Ascending aorta (tissue), 2 donors: ENCODE measurements at regions not wholly inside any gene's neighbourhood (a gene's known extent, or its start where the extent isn't known, plus 50 kb on each side); places are given as distances from the start of the nearest gene placed in this dataset.

Experiments used
- DNase-seq, 2 donors: peaks; one replicate each; pipeline ENCODE4 v3.0.0-alpha.2; 2019; ENCODE audit warnings: low spot score in 2 of 2
- H3K27ac ChIP-seq, 2 donors: fragments of 200-600 bp; sonication (generic); one replicate each; pipeline ENCODE4 v1.5.1; 2016 to 2017; ENCODE audit warnings: mild to moderate bottlenecking in 1 of 2
- H3K27me3 ChIP-seq: fragments of 200-600 bp; sonication (generic); one replicate; pipeline ENCODE4 v1.5.1; 2017
- H3K36me3 ChIP-seq, 2 donors: fragments of 200-600 bp; sonication (generic); one replicate each; pipeline ENCODE4 v1.5.1; 2016
- H3K4me1 ChIP-seq, 2 donors: fragments of 200-600 bp; sonication (generic); one replicate each; pipeline ENCODE4 v1.5.1; 2016 to 2017; ENCODE audit warnings: mild to moderate bottlenecking in 1 of 2
- H3K4me3 ChIP-seq, 2 donors: fragments of 200-600 bp; sonication (generic); one replicate each; pipeline ENCODE4 v1.5.1; 2016 to 2017; ENCODE audit warnings: mild to moderate bottlenecking in 1 of 2
- H3K9me3 ChIP-seq, 2 donors: fragments of 200-600 bp; sonication (generic); one replicate each; pipeline ENCODE4 v1.5.1; 2016
- CTCF ChIP-seq, 3 experiments: fragments of 200-600 bp in 2 of 3; fragments of 450-650 bp in 1 of 3; sonication (generic) in 2 of 3; IDR thresholded peaks; one replicate each; pipeline ENCODE4 v1.5.1; 2016 to 2019; ENCODE audit warnings: antibody characterized with exemption in 3 of 3, mild to moderate bottlenecking in 1 of 3, moderate library complexity in 1 of 3
- intact Hi-C: fragments of 100-400 bp; cut with DNase I; formaldehyde crosslinking; loops from one replicate; pipeline ENCODE4 v1.15.1; 2023

GRCh38 chr15:31975830-31976229 lies 54.5 kb upstream of the CHRNA7 start:
- intact Hi-C loops, result no loop called here
- no peak for DNase-seq
- Histone ChIP-seq H3K4me1 (no peaks in the 10 kb centered on the region), H3K4me3 (no peak overlapping the region), H3K36me3 (no peaks in the 10 kb centered on the region), H3K9me3 (no peaks in the 10 kb centered on the region), H3K27ac (no peak overlapping the region), H3K27me3 (no peaks in the 10 kb centered on the region)
- no peak for TF ChIP-seq CTCF (IDR thresholded peaks at IDR 0.05)

DNA sequence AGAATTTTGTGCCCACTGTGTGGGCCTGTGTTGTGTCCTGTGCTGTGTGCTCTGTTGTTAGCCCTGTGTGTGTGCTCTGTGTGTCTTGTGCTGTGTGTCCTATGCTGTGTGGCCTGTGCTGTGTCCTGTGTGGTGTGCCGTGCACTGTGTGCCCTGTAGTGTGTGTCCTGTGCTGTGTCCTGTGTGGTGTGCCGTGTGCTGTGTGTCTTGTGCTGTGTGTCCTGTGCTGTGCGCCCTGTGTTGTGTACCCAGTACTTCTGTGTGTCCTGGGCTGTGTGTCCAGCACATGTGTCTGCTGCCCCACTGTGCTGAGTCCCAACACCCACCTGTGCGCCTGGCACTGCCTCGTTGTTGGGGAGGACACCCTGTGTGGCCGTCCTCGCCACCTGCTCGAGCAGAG lies 53.2 kb upstream of the CHRNA7 start:
- Histone ChIP-seq H3K27me3 (no peaks in the 10 kb centered on the region), H3K4me1 (no peaks in the 10 kb centered on the region), H3K36me3 (no peaks in the 10 kb centered on the region), H3K4me3 (no peak overlapping the region), H3K9me3 (no peaks in the 10 kb centered on the region), H3K27ac (no peak overlapping the region)
- no peak for TF ChIP-seq CTCF (IDR thresholded peaks at IDR 0.05)
- no peak for DNase-seq
- intact Hi-C loops, result no loop called here

DNA sequence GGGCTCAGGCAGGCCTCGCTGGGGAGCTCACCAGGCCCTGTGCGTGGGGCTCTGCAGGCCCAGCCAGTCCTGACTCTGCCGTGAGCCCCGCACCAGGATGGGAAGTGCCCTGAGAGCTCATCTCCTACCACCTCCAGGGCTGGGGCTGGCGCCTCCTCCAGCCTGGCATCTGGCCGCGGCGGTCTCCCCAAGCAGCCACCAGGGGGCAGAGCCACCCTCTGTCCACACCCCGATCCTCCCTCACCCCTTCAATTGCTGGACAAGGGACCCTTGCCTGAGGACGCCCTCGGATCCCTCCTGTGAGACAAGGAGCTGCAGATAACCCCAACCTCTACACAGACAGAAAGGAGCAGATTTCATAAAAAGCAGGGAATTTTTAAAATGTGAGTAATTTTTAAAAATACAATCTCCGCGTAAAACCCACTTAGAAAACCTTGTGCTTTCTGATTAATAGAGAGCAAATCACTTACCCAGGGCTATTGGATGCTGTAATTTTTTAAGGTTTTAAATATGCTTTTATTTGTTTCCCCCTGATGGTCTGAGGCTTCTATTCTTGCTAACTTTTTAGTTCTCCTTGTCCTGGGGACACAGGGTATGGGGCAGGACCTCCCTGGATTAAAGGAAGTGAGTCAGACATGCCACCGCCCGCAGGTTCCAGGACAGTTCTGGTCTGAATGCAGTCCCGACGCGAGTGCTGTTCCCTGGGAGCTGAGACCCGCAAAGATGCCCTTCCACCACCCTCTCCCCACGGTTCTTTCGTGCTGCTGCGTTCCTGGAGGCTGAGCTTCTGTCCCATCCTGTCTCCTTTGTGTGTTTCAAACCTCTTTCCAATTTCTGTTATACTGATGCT lies 52.3 kb upstream of the CHRNA7 start:
- Histone ChIP-seq H3K9me3 (no peaks in the 10 kb centered on the region), H3K27ac (no peak overlapping the region), H3K27me3 (no peaks in the 10 kb centered on the region), H3K36me3 (no peaks in the 10 kb centered on the region), H3K4me1 (no peaks in the 10 kb centered on the region), H3K4me3 (no peak overlapping the region)
- DNase-seq, result no peak
- intact Hi-C loops, result no loop called here
- peak; percentile 26 to 60 (median 38) for TF ChIP-seq CTCF (IDR thresholded peaks at IDR 0.05)
